NB4 (cell line): ENCODE measurements at regions not wholly inside any gene's neighbourhood (a gene's known extent, or its start where the extent isn't known, plus 50 kb on each side); places are given as distances from the start of the nearest gene placed in this dataset.
"Not testable (repeated sequence)": the region's sequence is repeated elsewhere in the genome, so short reads cannot be mapped to it uniquely, and the experiment has no call there.

ENCODE experiments used
- DNase-seq: peaks from one replicate; pipeline ENCODE4 v3.0.0; 2010; ENCODE audit warnings: low read depth
- H3K4me3 ChIP-seq: one replicate; pipeline ENCODE4 v1.5.1; 2011; ENCODE audit warnings: mild to moderate bottlenecking, low read depth, low read length, moderate library complexity
- CTCF ChIP-seq: IDR thresholded peaks from one replicate; pipeline ENCODE4 v1.5.1; 2012; ENCODE audit warnings: low read depth, low read length
- MAX ChIP-seq: IDR thresholded peaks from 2 replicates; pipeline ENCODE4 v1.6.1; 2011; ENCODE audit warnings: low read depth, low read length
- MYC ChIP-seq: IDR thresholded peaks from 2 replicates; pipeline ENCODE4 v1.6.1; 2011; ENCODE audit warnings: low read depth, low read length
- POLR2A ChIP-seq: IDR thresholded peaks from 2 replicates; pipeline ENCODE4 v1.6.1; 2011; ENCODE audit warnings: mild to moderate bottlenecking; ENCODE audit not compliant: insufficient read length; ENCODE audit errors: extremely low read depth

- TF ChIP-seq MAX (no peak), CTCF (no peak), MYC (no peak), POLR2A (no peak)
- H3K4me3 ChIP-seq = no peak overlapping the region
- no peak for DNase-seq
These were observed 510.1 kb upstream of the SLC39A10 start for GRCh38 chr2:195146761-195147541.

- H3K4me3 ChIP-seq = no peak overlapping the region
- TF ChIP-seq MYC = no peak
- TF ChIP-seq MAX = no peak
- no peak for TF ChIP-seq CTCF
- TF ChIP-seq POLR2A = no peak
- DNase-seq = no peak
These were observed 518.6 kb upstream of the SLC39A10 start for GRCh38 chr2:195138435-195138834.

- H3K4me3 ChIP-seq, DNase-seq: not testable (repeated sequence)
These were observed 531.1 kb upstream of the SLC39A10 start for GRCh38 chr2:195125889-195126288.

GRCh38 chr2:195124391-195125079 lies 532.5 kb upstream of the SLC39A10 start:
- no peak for TF ChIP-seq CTCF
- TF ChIP-seq MYC = no peak
- TF ChIP-seq POLR2A = no peak
- no peak overlapping the region for H3K4me3 ChIP-seq
- no peak for DNase-seq

- DNase-seq = no peak
- TF ChIP-seq MAX (no peak), POLR2A (no peak), MYC (no peak), CTCF (no peak)
- H3K4me3 ChIP-seq = no peak overlapping the region
These were observed 534.4 kb upstream of the SLC39A10 start for GRCh38 chr2:195122653-195123052.

- TF ChIP-seq POLR2A (no peak), MAX (no peak)
- no peak overlapping the region for H3K4me3 ChIP-seq
- DNase-seq = no peak
These were observed 535.7 kb upstream of the SLC39A10 start for GRCh38 chr2:195121341-195121740.
